Ishikawa (cell line): ENCODE measurements at regions not wholly inside any gene's neighbourhood (a gene's known extent, or its start where the extent isn't known, plus 50 kb on each side); places are given as distances from the start of the nearest gene placed in this dataset.

Experiments
- CEBPB ChIP-seq: IDR thresholded peaks from 2 replicates; pipeline ENCODE4 v1.6.1; 2012
- CREB1 ChIP-seq: IDR thresholded peaks from 2 replicates; pipeline ENCODE4 v1.6.1; 2012; ENCODE audit warnings: low read depth
- EGR1 ChIP-seq: IDR thresholded peaks from 2 replicates; pipeline ENCODE4 v1.6.1; 2012
- EP300 ChIP-seq: IDR thresholded peaks from 2 replicates; pipeline ENCODE4 v1.6.1; 2012; ENCODE audit warnings: borderline replicate concordance
- FOXM1 ChIP-seq: IDR thresholded peaks from 2 replicates; pipeline ENCODE4 v1.6.1; 2012; ENCODE audit warnings: low read depth, borderline replicate concordance
- MAX ChIP-seq: IDR thresholded peaks from 2 replicates; pipeline ENCODE4 v1.6.1; 2012
- NFIC ChIP-seq: IDR thresholded peaks from 2 replicates; pipeline ENCODE4 v1.6.1; 2012
- RAD21 ChIP-seq: IDR thresholded peaks from 2 replicates; pipeline ENCODE4 v1.6.1; 2012; ENCODE audit warnings: low read depth
- REST ChIP-seq: IDR thresholded peaks from 2 replicates; pipeline ENCODE4 v1.6.1; 2012; ENCODE audit warnings: low read depth, mild to moderate bottlenecking
- TAF1 ChIP-seq: IDR thresholded peaks from 2 replicates; pipeline ENCODE4 v1.6.1; 2012; ENCODE audit warnings: low read depth, mild to moderate bottlenecking
- TCF12 ChIP-seq: IDR thresholded peaks from 2 replicates; pipeline ENCODE4 v1.6.1; 2012; ENCODE audit warnings: low read depth
- TEAD4 ChIP-seq: IDR thresholded peaks from 2 replicates; pipeline ENCODE4 v1.6.1; 2012
- USF1 ChIP-seq: IDR thresholded peaks from 2 replicates; pipeline ENCODE4 v1.6.1; 2012
- YY1 ChIP-seq: IDR thresholded peaks from 2 replicates; pipeline ENCODE4 v1.6.1; 2012; ENCODE audit warnings: low read depth
- ZBTB7A ChIP-seq: IDR thresholded peaks from 2 replicates; pipeline ENCODE4 v1.6.1; 2012; ENCODE audit warnings: low read depth

GRCh38 chr10:90394311-90394710 is 463.5 kb downstream of the HTR7 start:
- no peak for TF ChIP-seq EP300
- no peak for TF ChIP-seq CREB1
- no peak for TF ChIP-seq ZBTB7A
- no peak for TF ChIP-seq MAX
- TF ChIP-seq FOXM1: no peak
- no peak for TF ChIP-seq YY1
- no peak for TF ChIP-seq USF1
- no peak for TF ChIP-seq TAF1
- TF ChIP-seq NFIC: no peak
- no peak for TF ChIP-seq REST
- TF ChIP-seq TCF12: no peak
- no peak for TF ChIP-seq RAD21
- no peak for TF ChIP-seq TEAD4
- no peak for TF ChIP-seq EGR1
- TF ChIP-seq CEBPB: no peak

DNA sequence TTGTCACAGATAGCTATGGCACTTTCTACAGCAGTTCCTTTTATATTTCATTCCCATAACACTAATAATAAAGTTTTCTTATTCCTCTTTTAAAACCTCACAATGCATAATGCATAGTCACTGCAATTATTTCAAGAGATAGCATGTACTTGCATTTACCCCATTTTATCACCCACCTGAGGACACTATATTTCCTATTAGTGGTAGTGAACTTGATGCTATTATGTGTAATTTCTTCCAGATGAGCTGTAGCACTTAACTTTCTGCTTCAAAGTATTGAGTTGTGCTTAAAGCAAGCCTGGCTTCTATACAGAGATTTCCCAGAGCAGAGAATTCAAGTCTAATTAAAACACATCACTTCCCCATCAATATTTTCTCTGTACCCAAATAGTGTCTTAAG is 461.1 kb downstream of the HTR7 start:
- TF ChIP-seq YY1: no peak
- TF ChIP-seq MAX: no peak
- TF ChIP-seq CEBPB: no peak
- TF ChIP-seq TEAD4: no peak
- no peak for TF ChIP-seq RAD21
- TF ChIP-seq EP300: no peak
- TF ChIP-seq EGR1: no peak
- TF ChIP-seq ZBTB7A: no peak
- TF ChIP-seq CREB1: no peak
- TF ChIP-seq TCF12: no peak
- TF ChIP-seq NFIC: no peak

DNA sequence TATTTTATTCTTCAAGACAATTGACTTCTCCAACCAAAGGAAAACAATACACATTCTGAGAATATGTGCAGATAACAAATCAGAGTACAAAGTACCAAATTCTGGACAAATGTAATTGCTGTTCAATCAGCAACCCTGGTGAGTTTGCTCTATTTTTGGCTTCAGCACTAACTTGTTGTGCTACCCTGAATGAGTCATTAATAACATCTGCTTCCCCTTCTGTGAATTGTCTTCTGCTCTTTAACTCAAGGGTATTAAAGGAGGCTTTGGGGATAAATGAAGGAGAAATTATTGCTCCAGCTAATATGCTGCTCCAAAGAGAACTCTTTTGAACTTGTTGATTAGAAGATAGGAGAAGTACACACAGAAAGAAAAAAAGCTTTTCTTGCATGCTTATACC is 459.3 kb downstream of the HTR7 start:
- TF ChIP-seq TAF1 (no peak), EP300 (no peak), NFIC (no peak), USF1 (no peak)

GRCh38 chr10:90399782-90400181 is 458.1 kb downstream of the HTR7 start:
- TF ChIP-seq EP300: no peak

DNA sequence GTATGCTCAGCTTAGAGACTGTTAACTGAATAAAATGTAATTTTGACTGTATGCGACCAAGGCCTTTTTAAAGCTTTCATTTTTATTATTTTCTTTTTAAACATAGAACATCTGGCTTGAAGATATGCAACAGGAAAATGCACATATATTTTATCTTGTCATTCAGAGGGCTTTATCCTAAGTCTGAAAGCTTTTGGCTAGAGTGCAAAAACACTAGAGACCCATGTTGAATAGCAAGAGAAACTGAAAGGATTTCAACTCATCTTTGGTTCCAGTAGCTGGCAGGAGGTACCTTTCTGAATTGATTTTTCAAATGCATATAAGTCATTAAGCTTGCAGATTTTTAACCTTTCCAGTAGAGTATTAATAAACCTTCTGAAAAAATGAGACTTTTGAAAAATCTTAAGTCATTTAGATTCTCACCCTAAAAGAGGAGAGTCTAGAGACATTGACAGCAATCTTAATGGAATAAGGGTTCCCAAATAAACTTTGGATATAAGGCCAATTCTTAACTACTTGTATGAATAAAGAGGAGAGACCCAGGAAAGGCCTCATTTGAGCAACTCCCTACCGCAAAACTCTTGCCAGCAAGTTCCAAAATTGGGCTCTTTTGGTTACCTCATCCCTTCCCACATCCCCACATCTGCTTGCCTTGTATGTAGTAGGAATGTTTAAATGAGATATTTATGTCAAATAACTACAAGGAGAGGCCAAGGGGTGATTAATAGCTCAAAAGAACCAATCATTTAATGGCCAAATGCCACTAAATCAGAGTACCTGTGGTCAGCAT is 454.4 kb downstream of the HTR7 start:
- no peak for TF ChIP-seq NFIC
- TF ChIP-seq CREB1: no peak
- TF ChIP-seq REST: no peak
- TF ChIP-seq TAF1: no peak

DNA sequence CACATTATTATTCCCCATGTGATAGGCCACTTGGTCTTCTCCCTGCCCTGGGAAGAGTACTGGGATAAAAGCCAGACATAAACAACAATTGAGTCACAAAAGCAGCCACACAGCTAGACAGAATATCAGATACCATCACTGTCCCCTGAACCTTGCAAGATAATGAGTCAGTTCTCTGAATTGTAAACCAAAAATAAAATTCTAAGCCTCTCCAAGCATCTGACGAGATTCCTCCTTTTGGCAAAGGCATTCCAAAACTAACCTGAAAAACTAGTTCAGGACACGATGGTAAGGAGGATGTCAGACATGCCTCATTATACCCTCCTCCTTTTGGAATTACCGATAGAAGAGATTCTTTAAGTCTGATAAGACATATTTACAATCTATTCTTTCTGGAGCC is 450.7 kb downstream of the HTR7 start:
- TF ChIP-seq EGR1: no peak
- TF ChIP-seq YY1: no peak
- TF ChIP-seq CREB1: no peak
- TF ChIP-seq TEAD4: no peak
- no peak for TF ChIP-seq NFIC
- no peak for TF ChIP-seq CEBPB

DNA sequence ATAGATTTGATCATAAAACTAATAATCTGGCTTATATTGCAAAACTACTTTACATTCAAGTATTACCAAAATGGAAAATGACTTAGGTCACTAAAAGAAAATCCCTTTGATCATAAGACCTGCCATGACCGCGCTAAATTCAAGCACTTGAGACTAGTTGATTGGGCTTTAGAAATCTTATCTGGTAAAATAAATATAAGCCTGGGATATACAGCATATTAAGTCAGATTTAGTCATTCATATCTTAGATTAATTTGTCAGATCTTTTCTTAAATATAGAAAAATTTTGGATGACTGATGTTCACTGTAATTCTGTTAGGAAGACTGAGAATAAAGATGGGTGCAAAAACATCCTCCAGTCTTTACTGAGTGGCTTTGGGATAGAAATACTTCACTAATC is 450.0 kb downstream of the HTR7 start:
- no peak for TF ChIP-seq NFIC
- TF ChIP-seq YY1: no peak
- no peak for TF ChIP-seq CEBPB
- TF ChIP-seq USF1: no peak
- TF ChIP-seq ZBTB7A: no peak
- TF ChIP-seq EGR1: no peak
- TF ChIP-seq RAD21: no peak
- TF ChIP-seq TEAD4: no peak
- no peak for TF ChIP-seq TCF12
- no peak for TF ChIP-seq MAX
